ENCODE measurements at regions not wholly inside any gene's neighbourhood (a gene's known extent, or its start where the extent isn't known, plus 50 kb on each side); places are given as distances from the start of the nearest gene placed in this dataset.

GRCh38 chr13:107208889-107209288 is 641.0 kb upstream of the ARGLU1 start:
- Histone ChIP-seq H3K27ac (no peak overlapping the region), H3K9me3 (no peaks in the 10 kb centered on the region), H3K27me3 (no peaks in the 10 kb centered on the region), H3K36me3 (no peaks in the 10 kb centered on the region), H3K4me1 (no peaks in the 10 kb centered on the region), H3K4me3 (no peak overlapping the region)
- DNase-seq, result no peak
- TF ChIP-seq POLR2A (IDR thresholded peaks at IDR 0.05), result no peak
- intact Hi-C loops (cut with DNase I; ENCODE audit: low total_unique reads), result no loop called here

DNA sequence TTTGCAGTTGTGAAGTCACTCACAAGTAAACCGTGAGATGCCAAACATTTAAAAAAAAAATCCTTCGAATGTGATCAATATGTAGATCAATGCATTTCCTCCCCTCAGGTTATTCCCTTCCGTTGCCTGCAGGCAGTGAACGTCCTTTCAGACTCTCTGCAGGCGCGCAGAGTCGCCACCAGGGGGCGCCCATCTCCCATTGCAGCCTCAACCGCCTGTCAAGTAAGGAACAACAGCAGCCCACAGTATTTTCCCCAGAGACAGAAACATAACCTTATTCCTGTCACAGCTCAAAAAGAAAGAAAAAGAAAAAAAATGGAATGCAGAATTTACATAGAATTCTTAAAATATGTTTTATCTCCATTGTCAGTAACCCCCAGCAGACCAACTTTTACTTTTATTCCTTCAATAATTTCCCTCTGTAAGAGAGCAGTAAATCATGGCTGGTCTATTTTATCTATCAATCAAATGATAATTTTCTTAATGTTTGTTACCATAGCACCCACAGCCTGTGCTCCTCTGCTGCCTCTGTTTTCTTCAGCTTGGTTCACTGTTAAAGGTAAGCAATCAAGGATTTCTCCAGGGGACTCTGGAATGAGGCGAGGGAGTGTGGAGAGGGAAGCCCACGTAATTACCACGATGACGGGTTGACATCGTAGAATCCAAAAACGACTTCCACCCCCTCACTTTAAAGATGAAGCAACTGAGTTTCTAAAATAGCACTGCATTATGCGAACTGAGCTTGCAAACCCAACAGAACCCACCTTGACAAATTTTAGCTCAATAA is 637.6 kb upstream of the ARGLU1 start:
- TF ChIP-seq POLR2A (IDR thresholded peaks at IDR 0.05) (no peak), CTCF (IDR thresholded peaks at IDR 0.05) (peak; percentile 75 to 91 (median 84))
- DNase-seq, result peak; percentile 40 to 55
- H3K36me3 ChIP-seq, result no peaks in the 10 kb centered on the region
- no peaks in the 10 kb centered on the region for H3K9me3 ChIP-seq
- intact Hi-C loops (cut with DNase I; ENCODE audit: low total_unique reads), result no loop called here
- H3K4me1 ChIP-seq, result no peaks in the 10 kb centered on the region
- no peak overlapping the region for H3K4me3 ChIP-seq
- no peaks in the 10 kb centered on the region for H3K27me3 ChIP-seq
- H3K27ac ChIP-seq, result no peak overlapping the region

- Histone ChIP-seq H3K27me3 (no peaks in the 10 kb centered on the region), H3K27ac (peak overlapping the region; percentile 39 to 67), H3K9me3 (no peaks in the 10 kb centered on the region), H3K36me3 (no peaks in the 10 kb centered on the region), H3K4me1 (no peaks in the 10 kb centered on the region), H3K4me3 (no peak overlapping the region)
- TF ChIP-seq CTCF (IDR thresholded peaks at IDR 0.05) (peak in 1 of 4 experiments; percentile 13), POLR2A (IDR thresholded peaks at IDR 0.05) (no peak)
- intact Hi-C loops (cut with DNase I; ENCODE audit: low total_unique reads), result no loop called here
- no peak for DNase-seq
Measured at GRCh38 chr13:107203146-107203847, 635.4 kb upstream of the ARGLU1 start.

- intact Hi-C loops (cut with DNase I; ENCODE audit: low total_unique reads), result no loop called here
- no peaks in the 10 kb centered on the region for H3K27me3 ChIP-seq
- no peaks in the 10 kb centered on the region for H3K4me1 ChIP-seq
- H3K36me3 ChIP-seq, result no peaks in the 10 kb centered on the region
- peak in 1 of 2 donors; percentile 66 for DNase-seq
- TF ChIP-seq CTCF (IDR thresholded peaks at IDR 0.05) (no peak), POLR2A (IDR thresholded peaks at IDR 0.05) (no peak)
- peak overlapping the region; percentile 39 to 67 for H3K27ac ChIP-seq
- no peaks in the 10 kb centered on the region for H3K9me3 ChIP-seq
- no peak overlapping the region for H3K4me3 ChIP-seq
Measured at GRCh38 chr13:107202371-107203023, 634.6 kb upstream of the ARGLU1 start.

GRCh38 chr13:107200491-107200890 is 632.6 kb upstream of the ARGLU1 start:
- no peaks in the 10 kb centered on the region for H3K4me1 ChIP-seq
- H3K36me3 ChIP-seq, result no peaks in the 10 kb centered on the region
- H3K27ac ChIP-seq, result no peak overlapping the region
- no peaks in the 10 kb centered on the region for H3K9me3 ChIP-seq
- H3K4me3 ChIP-seq, result no peak overlapping the region
- intact Hi-C loops (cut with DNase I; ENCODE audit: low total_unique reads), result no loop called here
- TF ChIP-seq CTCF (IDR thresholded peaks at IDR 0.05), result no peak
- no peak for TF ChIP-seq POLR2A (IDR thresholded peaks at IDR 0.05)
- no peak for DNase-seq
- H3K27me3 ChIP-seq, result no peaks in the 10 kb centered on the region
